CD4-positive, alpha-beta T cell treated with Interleukin-21 for 1 hour (primary cell): ENCODE measurements at regions not wholly inside any gene's neighbourhood (a gene's known extent, or its start where the extent isn't known, plus 50 kb on each side); places are given as distances from the start of the nearest gene placed in this dataset.
A peak's percentile ranks its signal among the peaks of the same experiment; 100 is the strongest.
"Not testable (repeated sequence)": the region's sequence is repeated elsewhere in the genome, so short reads cannot be mapped to it uniquely, and the experiment has no call there.

ENCODE experiments used
- DNase-seq: peaks from one replicate; pipeline ENCODE4 v3.0.0-alpha.2; 2020

- peak; percentile 7 for DNase-seq
These were observed 76.0 kb downstream of the CHD9NB start for GRCh38 chr16:52976539-52977167.

- DNase-seq, result no peak
These were observed 85.0 kb downstream of the CHD9NB start for GRCh38 chr16:52967744-52968143.

- DNase-seq, result no peak
These were observed 88.4 kb downstream of the CHD9NB start for GRCh38 chr16:52964290-52964689.

GRCh38 chr16:52963855-52964242 lies 88.8 kb downstream of the CHD9NB start:
- DNase-seq, result no peak

GRCh38 chr16:52963212-52963854 lies 89.4 kb downstream of the CHD9NB start:
- DNase-seq, result no peak

- DNase-seq, result no peak
These were observed 93.7 kb downstream of the CHD9NB start for GRCh38 chr16:52958951-52959350.

- DNase-seq, result no peak
These were observed 95.5 kb downstream of the CHD9NB start for GRCh38 chr16:52957199-52957598.

- DNase-seq, result no peak
These were observed 96.7 kb downstream of the CHD9NB start for GRCh38 chr16:52956044-52956443.

GRCh38 chr16:52953215-52953614 lies 99.5 kb downstream of the CHD9NB start:
- DNase-seq, result no peak

GRCh38 chr16:52948946-52949345 lies 103.8 kb downstream of the CHD9NB start:
- DNase-seq, result no peak

- no peak for DNase-seq
These were observed 120.4 kb downstream of the CHD9NB start for GRCh38 chr16:52932321-52932720.

- no peak for DNase-seq
These were observed 123.0 kb downstream of the CHD9NB start for GRCh38 chr16:52929478-52930400.

- DNase-seq, result no peak
These were observed 123.7 kb downstream of the CHD9NB start for GRCh38 chr16:52928955-52929354.

GRCh38 chr16:52925143-52925542 lies 127.6 kb downstream of the CHD9NB start:
- no peak for DNase-seq

GRCh38 chr16:52924162-52924561 lies 128.5 kb downstream of the CHD9NB start:
- no peak for DNase-seq

GRCh38 chr16:52921104-52921503 lies 131.6 kb downstream of the CHD9NB start:
- no peak for DNase-seq

- no peak for DNase-seq
These were observed 132.4 kb downstream of the CHD9NB start for GRCh38 chr16:52920331-52920730.

- no peak for DNase-seq
These were observed 138.3 kb downstream of the CHD9NB start for GRCh38 chr16:52914428-52914827.

- DNase-seq, result peak; percentile 3
These were observed 140.0 kb downstream of the CHD9NB start for GRCh38 chr16:52912565-52913173.

- DNase-seq, result not testable (repeated sequence)
These were observed 144.6 kb downstream of the CHD9NB start for GRCh38 chr16:52908057-52908456.

GRCh38 chr16:52906281-52906680 lies 146.4 kb downstream of the CHD9NB start:
- DNase-seq, result no peak

- DNase-seq, result no peak
These were observed 156.1 kb downstream of the CHD9NB start for GRCh38 chr16:52896478-52897164.

- no peak for DNase-seq
These were observed 178.7 kb downstream of the CHD9NB start for GRCh38 chr16:52874042-52874441.
